HEK293 (cell line): ENCODE measurements at regions not wholly inside any gene's neighbourhood (a gene's known extent, or its start where the extent isn't known, plus 50 kb on each side); places are given as distances from the start of the nearest gene placed in this dataset.

Source experiments
- CTCF ChIA-PET: fragments of 350-600 bp; formaldehyde crosslinking; extraction: SDS; loops from one replicate; lab custom pipeline; 2021; ENCODE audit warnings: antibody characterized with exemption; lab: Yijun Ruan, JAX
- POLR2A ChIA-PET: fragments of 300-600 bp; formaldehyde crosslinking; extraction: SDS; loops from one replicate; lab custom pipeline; 2020; ENCODE audit warnings: antibody characterized with exemption, inconsistent platforms; lab: Yijun Ruan, JAX
- H3K27ac ChIP-seq: fragments of 200-500 bp; sonication (Bioruptor generic); 2 replicates; pipeline ENCODE4 v1.5.1; 2014; ENCODE audit warnings: low read depth, low read length, control low read depth, inconsistent platforms; ENCODE audit errors: extremely low read depth
- H3K36me3 ChIP-seq, 2 experiments: fragments of 200-500 bp in 1 of 2; sonication (Bioruptor generic) in 1 of 2; 1 replicate in 1 of 2; 2 replicates in 1 of 2; pipeline ENCODE4 v1.5.1; 2014 to 2017; ENCODE audit warnings: inconsistent platforms in 2 of 2, low read length in 2 of 2; ENCODE audit not compliant: control insufficient read depth in 2 of 2, insufficient read depth in 1 of 2
- H3K4me1 ChIP-seq: fragments of 200-500 bp; sonication (Bioruptor generic); 2 replicates; pipeline ENCODE4 v1.5.1; 2014; ENCODE audit warnings: mild to moderate bottlenecking, low read length, inconsistent platforms; ENCODE audit not compliant: control insufficient read depth, insufficient read depth
- H3K4me3 ChIP-seq: 2 replicates; pipeline ENCODE4 v1.5.1; 2011; ENCODE audit warnings: low read depth, mild to moderate bottlenecking, control low read depth, low read length, moderate library complexity
- H3K9me3 ChIP-seq: fragments of 200-500 bp; sonication (Bioruptor generic); 2 replicates; pipeline ENCODE4 v1.5.1; 2014; ENCODE audit warnings: low read depth, low read length, inconsistent platforms; ENCODE audit not compliant: control insufficient read depth, insufficient read depth
- MEIS1 ChIP-seq: sonication (generic); formaldehyde crosslinking; IDR thresholded peaks from 2 replicates; pipeline ENCODE4 v1.8.1; 2022; ENCODE audit warnings: missing genetic modification reagents, mild to moderate bottlenecking, borderline replicate concordance
- OSR2 ChIP-seq: fragments of 450-650 bp; formaldehyde crosslinking; IDR thresholded peaks from 2 replicates; pipeline ENCODE4 v1.5.1; 2016; ENCODE audit warnings: missing biosample characterization, missing genetic modification characterization
- SETDB1 ChIP-seq: IDR thresholded peaks from one replicate; pipeline ENCODE4 v1.6.1; 2017; ENCODE audit warnings: mild to moderate bottlenecking, low read length, moderate library complexity, mixed read lengths; ENCODE audit not compliant: insufficient read length
- SP2 ChIP-seq: fragments of 450-650 bp; formaldehyde crosslinking; IDR thresholded peaks from 2 replicates; pipeline ENCODE4 v1.5.1; 2016; ENCODE audit warnings: missing biosample characterization, missing genetic modification characterization
- WT1 ChIP-seq: fragments of 450-650 bp; formaldehyde crosslinking; IDR thresholded peaks from 2 replicates; pipeline ENCODE4 v1.5.1; 2016; ENCODE audit warnings: missing biosample characterization, missing genetic modification characterization
- YY1 ChIP-seq: fragments of 450-650 bp; formaldehyde crosslinking; IDR thresholded peaks from 2 replicates; pipeline ENCODE4 v1.5.1; 2018; ENCODE audit warnings: missing biosample characterization, missing genetic modification characterization
- ZBTB1 ChIP-seq: fragments of 450-650 bp; formaldehyde crosslinking; IDR thresholded peaks from 2 replicates; pipeline ENCODE4 v1.5.1; 2016; ENCODE audit warnings: missing biosample characterization, missing genetic modification characterization
- ZBTB11 ChIP-seq: fragments of 450-650 bp; formaldehyde crosslinking; conservative IDR thresholded peaks from 2 replicates; pipeline ENCODE4 v1.5.1; 2016; ENCODE audit warnings: low read depth, missing biosample characterization, missing genetic modification characterization
- ZBTB48 ChIP-seq: fragments of 450-650 bp; formaldehyde crosslinking; IDR thresholded peaks from 2 replicates; pipeline ENCODE4 v1.5.1; 2016; ENCODE audit warnings: missing biosample characterization, missing genetic modification characterization
- ZNF146 ChIP-seq: fragments of 450-650 bp; formaldehyde crosslinking; IDR thresholded peaks from 2 replicates; pipeline ENCODE4 v1.5.1; 2016; ENCODE audit warnings: missing biosample characterization, missing genetic modification characterization
- ZNF16 ChIP-seq: fragments of 450-650 bp; formaldehyde crosslinking; IDR thresholded peaks from 2 replicates; pipeline ENCODE4 v1.5.1; 2016; ENCODE audit warnings: low read depth, missing biosample characterization, missing genetic modification characterization
- ZNF280C ChIP-seq: fragments of 450-650 bp; formaldehyde crosslinking; IDR thresholded peaks from 2 replicates; pipeline ENCODE4 v1.5.1; 2016; ENCODE audit warnings: missing biosample characterization, missing genetic modification characterization
- ZNF391 ChIP-seq: fragments of 450-650 bp; formaldehyde crosslinking; IDR thresholded peaks from 2 replicates; pipeline ENCODE4 v1.5.1; 2016; ENCODE audit warnings: low read depth, missing biosample characterization, missing genetic modification characterization, borderline replicate concordance
- ZNF404 ChIP-seq: fragments of 450-650 bp; formaldehyde crosslinking; IDR thresholded peaks from 2 replicates; pipeline ENCODE4 v1.5.1; 2017; ENCODE audit warnings: missing biosample characterization, missing genetic modification characterization
- ZNF548 ChIP-seq: fragments of 450-650 bp; formaldehyde crosslinking; IDR thresholded peaks from 2 replicates; pipeline ENCODE4 v1.5.1; 2016; ENCODE audit warnings: missing biosample characterization, missing genetic modification characterization
- ZNF561 ChIP-seq: fragments of 450-650 bp; IDR thresholded peaks from 2 replicates; pipeline ENCODE4 v1.5.1; 2018; ENCODE audit warnings: missing biosample characterization, missing genetic modification characterization, borderline replicate concordance
- ZNF623 ChIP-seq: fragments of 450-650 bp; formaldehyde crosslinking; IDR thresholded peaks from 2 replicates; pipeline ENCODE4 v1.5.1; 2016; ENCODE audit warnings: missing biosample characterization, missing genetic modification characterization
- ZNF660 ChIP-seq: fragments of 450-650 bp; IDR thresholded peaks from 2 replicates; pipeline ENCODE4 v1.5.1; 2018; ENCODE audit warnings: missing biosample characterization, mild to moderate bottlenecking, missing genetic modification characterization
- ZNF677 ChIP-seq: fragments of 450-650 bp; IDR thresholded peaks from 2 replicates; pipeline ENCODE4 v1.5.0; 2018; ENCODE audit warnings: missing biosample characterization, mild to moderate bottlenecking, missing genetic modification characterization, moderate library complexity
- ZNF776 ChIP-seq: fragments of 450-650 bp; formaldehyde crosslinking; IDR thresholded peaks from 2 replicates; pipeline ENCODE4 v1.5.0; 2017; ENCODE audit warnings: missing biosample characterization, missing genetic modification characterization, borderline replicate concordance
- ZSCAN5A ChIP-seq: fragments of 450-650 bp; formaldehyde crosslinking; IDR thresholded peaks from 2 replicates; pipeline ENCODE4 v1.5.1; 2016; ENCODE audit warnings: missing biosample characterization, missing genetic modification characterization
- TF ChIP-seq, protein P1 (sequence below): fragments of 450-650 bp; formaldehyde crosslinking; IDR thresholded peaks from 2 replicates; pipeline ENCODE4 v1.5.1; 2016; ENCODE audit warnings: missing biosample characterization, missing genetic modification characterization
- TF ChIP-seq, protein P2 (sequence below): fragments of 450-650 bp; IDR thresholded peaks from 2 replicates; pipeline ENCODE4 v1.5.1; 2018; ENCODE audit warnings: missing biosample characterization, missing genetic modification characterization

DNA sequence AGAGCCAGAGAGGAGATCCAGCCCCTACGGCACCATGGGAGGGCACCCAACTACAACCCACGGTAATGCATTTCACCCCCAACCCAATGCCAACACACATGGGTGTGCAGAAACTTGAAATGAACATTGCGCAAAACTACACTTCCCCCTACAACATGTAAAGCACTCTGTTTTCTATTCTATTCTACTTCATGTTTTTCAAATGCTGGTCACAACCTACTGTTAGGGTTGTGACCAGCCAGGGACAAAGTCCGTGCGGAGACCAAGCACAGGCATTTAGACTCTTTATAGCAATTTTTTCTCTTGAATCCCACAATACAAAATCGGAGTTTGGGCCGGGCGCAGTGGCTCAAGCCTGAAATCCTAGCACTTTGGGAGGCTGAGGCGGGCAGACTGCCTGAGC, 90.6 kb downstream of the MRPL14 start (continued):
- no peak for TF ChIP-seq YY1 (tag by site-specific recombination)
- no peak for TF ChIP-seq SETDB1
- TF ChIP-seq ZBTB48, result no peak
- no peak for TF ChIP-seq ZNF548
- TF ChIP-seq ZBTB1, result no peak
- no peak for TF ChIP-seq ZBTB11 (tag by site-specific recombination)
- TF ChIP-seq SP2 (tag by site-specific recombination), result no peak
- TF ChIP-seq ZNF280C (tag by site-specific recombination), result no peak
- no peak for TF ChIP-seq ZNF660
- TF ChIP-seq ZNF146 (tag by site-specific recombination), result no peak
- no peak for TF ChIP-seq ZNF623 (tag by site-specific recombination)
- no peak for TF ChIP-seq WT1
- TF ChIP-seq ZNF16 (tag by site-specific recombination), result no peak
- no peak for TF ChIP-seq MEIS1 (CRISPR knock-in tag)

DNA sequence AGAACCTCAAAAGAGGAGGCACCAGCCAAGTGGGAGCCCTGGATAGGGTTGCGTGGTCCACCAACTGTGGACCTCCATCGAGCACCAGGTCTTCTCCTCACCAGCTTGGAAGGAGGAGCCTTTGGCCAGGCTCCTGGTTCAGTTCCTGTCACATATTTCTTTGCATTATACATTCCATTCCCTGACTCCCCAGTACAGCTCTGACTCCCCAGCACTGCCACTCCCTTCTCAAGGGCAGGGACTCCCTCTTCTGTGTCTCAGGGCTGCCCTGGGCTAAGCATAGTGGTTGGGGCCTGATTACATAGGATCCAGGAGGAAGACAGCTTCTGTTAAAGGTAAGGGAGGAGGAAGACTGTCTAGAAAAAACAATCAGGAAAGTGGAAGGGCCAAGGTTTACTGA, 91.1 kb downstream of the MRPL14 start:
- CTCF ChIA-PET, result interaction anchor here (0.7 to 1.1 kb wide), 3 partner anchors 20 to 66 kb away, joined by 3 to 4 read pairs (median 4); no protein-coding TSS in a partner anchor
- POLR2A ChIA-PET, result no interaction called here
- H3K4me1 ChIP-seq, result no peaks in the 10 kb centered on the region
- H3K27ac ChIP-seq, result no peak overlapping the region
- H3K9me3 ChIP-seq, result no peaks in the 10 kb centered on the region
- H3K36me3 ChIP-seq, result no peaks in the 10 kb centered on the region
- no peak overlapping the region for H3K4me3 ChIP-seq
- TF ChIP-seq ZSCAN5A (tag by site-specific recombination), result no peak
- TF ChIP-seq WT1, result peak; percentile 77

- Histone ChIP-seq H3K9me3 (no peaks in the 10 kb centered on the region), H3K4me1 (no peaks in the 10 kb centered on the region), H3K4me3 (no peak overlapping the region), H3K36me3 (no peaks in the 10 kb centered on the region), H3K27ac (no peak overlapping the region)
- ChIA-PET CTCF (interaction anchor here (0.7 to 1.1 kb wide), 3 partner anchors 19 to 65 kb away, joined by 3 to 4 read pairs (median 4); no protein-coding TSS in a partner anchor), POLR2A (interaction anchor here (0.6 kb wide), 1 partner anchor 92 kb away, joined by 3 read pairs; the partner anchor contains the start of genes MRPL14 and TMEM63B)
- no peak for TF ChIP-seq ZNF404 (tag by site-specific recombination)
- no peak for TF ChIP-seq ZNF391 (tag by site-specific recombination)
- no peak for TF ChIP-seq ZNF561 (tag by site-specific recombination)
- TF ChIP-seq ZNF776, result no peak
- TF ChIP-seq OSR2 (tag by site-specific recombination), result no peak
- TF ChIP-seq ZNF677, result no peak
- TF ChIP-seq, protein P1, sequence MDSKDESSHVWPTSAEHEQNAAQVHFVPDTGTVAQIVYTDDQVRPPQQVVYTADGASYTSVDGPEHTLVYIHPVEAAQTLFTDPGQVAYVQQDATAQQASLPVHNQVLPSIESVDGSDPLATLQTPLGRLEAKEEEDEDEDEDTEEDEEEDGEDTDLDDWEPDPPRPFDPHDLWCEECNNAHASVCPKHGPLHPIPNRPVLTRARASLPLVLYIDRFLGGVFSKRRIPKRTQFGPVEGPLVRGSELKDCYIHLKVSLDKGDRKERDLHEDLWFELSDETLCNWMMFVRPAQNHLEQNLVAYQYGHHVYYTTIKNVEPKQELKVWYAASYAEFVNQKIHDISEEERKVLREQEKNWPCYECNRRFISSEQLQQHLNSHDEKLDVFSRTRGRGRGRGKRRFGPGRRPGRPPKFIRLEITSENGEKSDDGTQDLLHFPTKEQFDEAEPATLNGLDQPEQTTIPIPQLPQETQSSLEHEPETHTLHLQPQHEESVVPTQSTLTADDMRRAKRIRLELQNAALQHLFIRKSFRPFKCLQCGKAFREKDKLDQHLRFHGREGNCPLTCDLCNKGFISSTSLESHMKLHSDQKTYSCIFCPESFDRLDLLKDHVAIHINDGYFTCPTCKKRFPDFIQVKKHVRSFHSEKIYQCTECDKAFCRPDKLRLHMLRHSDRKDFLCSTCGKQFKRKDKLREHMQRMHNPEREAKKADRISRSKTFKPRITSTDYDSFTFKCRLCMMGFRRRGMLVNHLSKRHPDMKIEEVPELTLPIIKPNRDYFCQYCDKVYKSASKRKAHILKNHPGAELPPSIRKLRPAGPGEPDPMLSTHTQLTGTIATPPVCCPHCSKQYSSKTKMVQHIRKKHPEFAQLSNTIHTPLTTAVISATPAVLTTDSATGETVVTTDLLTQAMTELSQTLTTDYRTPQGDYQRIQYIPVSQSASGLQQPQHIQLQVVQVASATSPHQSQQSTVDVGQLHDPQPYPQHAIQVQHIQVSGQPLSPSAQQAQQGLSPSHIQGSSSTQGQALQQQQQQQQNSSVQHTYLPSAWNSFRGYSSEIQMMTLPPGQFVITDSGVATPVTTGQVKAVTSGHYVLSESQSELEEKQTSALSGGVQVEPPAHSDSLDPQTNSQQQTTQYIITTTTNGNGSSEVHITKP, result no peak
- TF ChIP-seq, protein P2, sequence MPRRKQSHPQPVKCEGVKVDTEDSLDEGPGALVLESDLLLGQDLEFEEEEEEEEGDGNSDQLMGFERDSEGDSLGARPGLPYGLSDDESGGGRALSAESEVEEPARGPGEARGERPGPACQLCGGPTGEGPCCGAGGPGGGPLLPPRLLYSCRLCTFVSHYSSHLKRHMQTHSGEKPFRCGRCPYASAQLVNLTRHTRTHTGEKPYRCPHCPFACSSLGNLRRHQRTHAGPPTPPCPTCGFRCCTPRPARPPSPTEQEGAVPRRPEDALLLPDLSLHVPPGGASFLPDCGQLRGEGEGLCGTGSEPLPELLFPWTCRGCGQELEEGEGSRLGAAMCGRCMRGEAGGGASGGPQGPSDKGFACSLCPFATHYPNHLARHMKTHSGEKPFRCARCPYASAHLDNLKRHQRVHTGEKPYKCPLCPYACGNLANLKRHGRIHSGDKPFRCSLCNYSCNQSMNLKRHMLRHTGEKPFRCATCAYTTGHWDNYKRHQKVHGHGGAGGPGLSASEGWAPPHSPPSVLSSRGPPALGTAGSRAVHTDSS, result no peak
These were observed 91.6 kb downstream of the MRPL14 start for GRCh38 chr6:44035621-44036020.
